LNCAP (cell line): ENCODE measurements at regions not wholly inside any gene's neighbourhood (a gene's known extent, or its start where the extent isn't known, plus 50 kb on each side); places are given as distances from the start of the nearest gene placed in this dataset.

Experiments
- CTCF ChIP-seq: fragments of 450-650 bp; IDR thresholded peaks from 2 replicates; pipeline ENCODE4 v1.5.1; 2017; ENCODE audit warnings: mild to moderate bottlenecking

- TF ChIP-seq CTCF: no peak
Observed at GRCh38 chr3:13186435-13186815, 113.2 kb upstream of the IQSEC1 start.

DNA sequence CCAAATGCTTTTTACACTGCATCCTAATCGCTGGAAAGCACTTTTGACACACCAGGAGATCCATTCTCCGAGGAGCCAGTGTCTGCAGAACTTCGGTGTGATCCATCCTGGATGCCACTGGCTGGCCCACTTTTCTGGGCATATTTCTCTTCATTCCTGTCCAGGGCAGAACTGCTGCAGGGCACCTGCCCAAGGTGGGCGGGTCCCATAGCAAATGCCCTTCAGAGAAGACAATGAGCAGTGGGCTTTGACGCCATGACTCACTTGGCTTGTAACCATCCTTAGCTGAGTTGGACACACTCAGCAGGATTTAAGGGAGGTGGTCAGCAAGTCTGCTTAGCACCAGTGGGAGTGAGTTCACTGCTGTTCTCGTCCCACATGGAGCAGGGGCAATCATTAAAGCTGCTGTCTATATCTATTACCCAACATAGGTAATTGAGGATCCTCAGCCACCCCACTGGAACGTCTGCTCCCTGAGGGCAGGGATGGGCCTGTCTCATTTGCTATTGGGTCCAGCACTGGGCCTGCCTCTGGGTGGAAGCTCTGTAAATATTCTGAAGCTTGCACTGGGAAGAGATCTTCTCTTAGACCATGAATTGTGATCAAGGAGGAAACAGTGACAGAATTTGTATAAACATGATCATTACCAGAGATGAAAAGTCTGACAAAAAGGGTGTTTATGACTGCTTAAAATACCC, 112.7 kb upstream of the IQSEC1 start:
- TF ChIP-seq CTCF: no peak

DNA sequence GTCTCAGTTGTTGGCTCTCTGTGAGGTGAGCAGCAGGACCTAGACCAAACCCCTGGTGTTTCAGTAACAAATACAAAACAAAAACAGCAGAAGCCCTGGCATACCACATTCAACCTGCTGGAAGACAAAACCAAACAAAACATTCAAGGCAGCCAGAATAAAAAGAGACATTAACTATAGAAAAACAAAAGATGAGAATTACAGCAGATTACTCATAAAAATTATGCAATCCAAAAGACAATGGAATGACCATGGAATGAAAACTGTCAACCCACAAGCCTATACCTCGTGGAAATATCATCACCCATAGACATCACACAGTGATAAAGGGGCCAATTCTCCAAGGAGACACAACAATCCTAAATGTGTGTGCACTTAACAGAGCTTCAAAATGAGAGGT, 106.0 kb upstream of the IQSEC1 start:
- TF ChIP-seq CTCF: no peak

DNA sequence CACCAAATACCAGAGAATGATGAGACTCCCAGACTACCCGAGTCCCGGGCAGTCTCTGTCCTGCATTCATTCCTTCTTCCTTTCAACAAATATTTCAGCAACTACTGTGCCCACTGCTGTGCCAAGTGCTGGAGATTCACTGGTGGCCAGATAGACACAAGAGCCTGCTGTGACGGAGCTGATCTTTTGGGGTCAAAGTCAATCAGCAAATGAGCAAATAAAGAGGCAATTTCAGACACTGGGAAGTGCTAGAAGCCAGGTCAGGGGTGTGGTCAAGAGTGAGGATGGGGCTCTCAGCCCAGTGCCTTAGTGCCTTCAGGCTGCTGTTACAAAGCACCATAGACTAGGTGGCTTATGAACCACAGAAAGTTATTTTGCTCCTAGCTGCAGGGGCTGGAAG, 104.9 kb upstream of the IQSEC1 start:
- TF ChIP-seq CTCF: no peak

DNA sequence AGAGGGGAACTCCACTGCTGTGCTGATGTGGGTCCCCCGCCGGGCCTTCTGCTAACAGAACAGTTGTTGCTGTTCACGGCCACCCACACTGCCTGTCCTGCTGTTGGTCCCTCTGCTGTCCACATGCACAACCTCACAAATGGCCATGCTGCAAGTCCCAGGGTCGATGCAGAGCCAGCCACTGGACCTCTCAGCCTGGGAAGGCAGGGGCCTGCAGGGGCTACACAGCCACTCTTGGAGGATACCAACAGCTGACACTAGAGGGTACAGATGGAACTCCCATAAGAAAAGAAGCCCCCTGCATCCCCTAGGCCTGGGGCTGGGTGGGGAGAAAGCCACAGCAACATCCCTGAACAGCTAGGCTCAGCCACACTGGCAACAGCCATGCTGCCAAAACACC, 104.4 kb upstream of the IQSEC1 start:
- TF ChIP-seq CTCF: no peak

- TF ChIP-seq CTCF: no peak
Observed at GRCh38 chr3:13177236-13177635, 104.0 kb upstream of the IQSEC1 start.

- no peak for TF ChIP-seq CTCF
Observed at GRCh38 chr3:13176445-13176844, 103.2 kb upstream of the IQSEC1 start.

GRCh38 chr3:13174803-13175135, 101.5 kb upstream of the IQSEC1 start:
- TF ChIP-seq CTCF: no peak
